Thyroid gland (tissue), 4 donors: ENCODE measurements at regions not wholly inside any gene's neighbourhood (a gene's known extent, or its start where the extent isn't known, plus 50 kb on each side); places are given as distances from the start of the nearest gene placed in this dataset.

Experiments
- CTCF ChIP-seq, 6 experiments: fragments of 200-600 bp in 3 of 6; fragments of 450-650 bp in 3 of 6; sonication (generic) in 3 of 6; IDR thresholded peaks; one replicate each; pipeline ENCODE4 v1.5.1; 2016 to 2019; ENCODE audit warnings: antibody characterized with exemption in 6 of 6, mild to moderate bottlenecking in 2 of 6, inconsistent platforms in 1 of 6, moderate library complexity in 1 of 6
- POLR2A ChIP-seq, 2 donors: fragments of 450-650 bp; IDR thresholded peaks; one replicate each; pipeline ENCODE4 v1.6.1; 2017; ENCODE audit warnings: antibody characterized with exemption in 2 of 2, mild to moderate bottlenecking in 2 of 2, moderate library complexity in 1 of 2

GRCh38 chr5:114238771-114239313 is 123.0 kb upstream of the KCNN2 start:
- TF ChIP-seq POLR2A (IDR thresholded peaks at IDR 0.05) (no peak), CTCF (IDR thresholded peaks at IDR 0.05) (no peak)
